Loucy (cell line): ENCODE measurements at regions not wholly inside any gene's neighbourhood (a gene's known extent, or its start where the extent isn't known, plus 50 kb on each side); places are given as distances from the start of the nearest gene placed in this dataset.
"Not testable (repeated sequence)": the region's sequence is repeated elsewhere in the genome, so short reads cannot be mapped to it uniquely, and the experiment has no call there.

Experiments
- H2AFZ ChIP-seq: fragments of 200-600 bp; sonication (generic); 2 replicates; pipeline ENCODE4 v1.6.0; 2016; ENCODE audit warnings: antibody characterized with exemption, mild to moderate bottlenecking, low read length, moderate library complexity
- H3F3A ChIP-seq: fragments of 200-600 bp; 2 replicates; pipeline ENCODE4 v1.6.0; 2016; ENCODE audit warnings: antibody characterized with exemption, low read depth, mild to moderate bottlenecking
- H3K27me3 ChIP-seq: fragments of 200-600 bp; sonication (generic); 2 replicates; pipeline ENCODE4 v1.6.1; 2014; ENCODE audit warnings: low read length, mild to moderate bottlenecking; ENCODE audit not compliant: insufficient read depth, poor library complexity, severe bottlenecking
- H3K36me3 ChIP-seq: fragments of 200-600 bp; sonication (generic); 2 replicates; pipeline ENCODE4 v1.6.1; 2016; ENCODE audit warnings: low read length; ENCODE audit not compliant: insufficient read depth
- H3K4me1 ChIP-seq: fragments of 200-600 bp; sonication (generic); 2 replicates; pipeline ENCODE4 v1.5.1; 2014; ENCODE audit warnings: low read length, mild to moderate bottlenecking; ENCODE audit not compliant: insufficient read depth, poor library complexity, severe bottlenecking
- H3K4me2 ChIP-seq: fragments of 200-600 bp; sonication (generic); 2 replicates; pipeline ENCODE4 v1.6.0; 2014; ENCODE audit warnings: antibody characterized with exemption, low read length, low read depth, mild to moderate bottlenecking; ENCODE audit not compliant: poor library complexity, severe bottlenecking
- H3K4me3 ChIP-seq: fragments of 200-600 bp; sonication (generic); 2 replicates; pipeline ENCODE4 v1.5.1; 2014; ENCODE audit warnings: low read length, mild to moderate bottlenecking, mixed read lengths; ENCODE audit not compliant: poor library complexity, severe bottlenecking
- H3K79me2 ChIP-seq: fragments of 200-600 bp; sonication (generic); 2 replicates; pipeline ENCODE4 v1.6.1; 2014; ENCODE audit warnings: low read length; ENCODE audit not compliant: insufficient read depth
- H3K9ac ChIP-seq: fragments of 200-600 bp; sonication (generic); 2 replicates; pipeline ENCODE4 v1.6.0; 2014; ENCODE audit warnings: mild to moderate bottlenecking, low read depth, low read length, moderate library complexity; ENCODE audit not compliant: poor library complexity, severe bottlenecking
- H3K9me2 ChIP-seq: fragments of 200-600 bp; sonication (generic); replicated peaks from 2 replicates; pipeline ENCODE4 v1.6.1; 2016; ENCODE audit warnings: low read depth, low read length, mixed read lengths
- H3K9me3 ChIP-seq: fragments of 200-600 bp; sonication (generic); 2 replicates; pipeline ENCODE4 v1.6.1; 2014; ENCODE audit warnings: mild to moderate bottlenecking, antibody characterized with exemption, low read length, low read depth; ENCODE audit not compliant: insufficient read depth
- H4K20me1 ChIP-seq: fragments of 200-600 bp; sonication (generic); 2 replicates; pipeline ENCODE4 v1.6.0; 2014; ENCODE audit warnings: antibody characterized with exemption, low read length, mild to moderate bottlenecking; ENCODE audit not compliant: insufficient read depth, poor library complexity, severe bottlenecking
- EZH2phosphoT487 ChIP-seq: fragments of 200-600 bp; IDR thresholded peaks from 2 replicates; pipeline ENCODE4 v1.6.1; 2018; ENCODE audit warnings: antibody characterized with exemption, mild to moderate bottlenecking, moderate library complexity, borderline replicate concordance
- TF ChIP-seq, protein P1 (sequence below): fragments of 200-600 bp; sonication (generic); conservative IDR thresholded peaks from 2 replicates; pipeline ENCODE4 v1.5.1; 2014; ENCODE audit warnings: mild to moderate bottlenecking, antibody characterized with exemption, low read length

GRCh38 chr11:60609632-60610031, 89.8 kb upstream of the MS4A8 start:
- TF ChIP-seq, protein P1, sequence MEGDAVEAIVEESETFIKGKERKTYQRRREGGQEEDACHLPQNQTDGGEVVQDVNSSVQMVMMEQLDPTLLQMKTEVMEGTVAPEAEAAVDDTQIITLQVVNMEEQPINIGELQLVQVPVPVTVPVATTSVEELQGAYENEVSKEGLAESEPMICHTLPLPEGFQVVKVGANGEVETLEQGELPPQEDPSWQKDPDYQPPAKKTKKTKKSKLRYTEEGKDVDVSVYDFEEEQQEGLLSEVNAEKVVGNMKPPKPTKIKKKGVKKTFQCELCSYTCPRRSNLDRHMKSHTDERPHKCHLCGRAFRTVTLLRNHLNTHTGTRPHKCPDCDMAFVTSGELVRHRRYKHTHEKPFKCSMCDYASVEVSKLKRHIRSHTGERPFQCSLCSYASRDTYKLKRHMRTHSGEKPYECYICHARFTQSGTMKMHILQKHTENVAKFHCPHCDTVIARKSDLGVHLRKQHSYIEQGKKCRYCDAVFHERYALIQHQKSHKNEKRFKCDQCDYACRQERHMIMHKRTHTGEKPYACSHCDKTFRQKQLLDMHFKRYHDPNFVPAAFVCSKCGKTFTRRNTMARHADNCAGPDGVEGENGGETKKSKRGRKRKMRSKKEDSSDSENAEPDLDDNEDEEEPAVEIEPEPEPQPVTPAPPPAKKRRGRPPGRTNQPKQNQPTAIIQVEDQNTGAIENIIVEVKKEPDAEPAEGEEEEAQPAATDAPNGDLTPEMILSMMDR, result no peak
- no peak for TF ChIP-seq EZH2phosphoT487
- Histone ChIP-seq H4K20me1 (no peaks in the 10 kb centered on the region), H3K4me1 (no peaks in the 10 kb centered on the region), H3F3A (no peaks in the 10 kb centered on the region), H3K4me3 (no peak overlapping the region), H2AFZ (no peak overlapping the region), H3K9me3 (no peaks in the 10 kb centered on the region), H3K9ac (no peak overlapping the region), H3K36me3 (no peaks in the 10 kb centered on the region), H3K27me3 (no peaks in the 10 kb centered on the region), H3K9me2 (no peaks in the 10 kb centered on the region), H3K79me2 (no peaks in the 10 kb centered on the region), H3K4me2 (no peak overlapping the region)

DNA sequence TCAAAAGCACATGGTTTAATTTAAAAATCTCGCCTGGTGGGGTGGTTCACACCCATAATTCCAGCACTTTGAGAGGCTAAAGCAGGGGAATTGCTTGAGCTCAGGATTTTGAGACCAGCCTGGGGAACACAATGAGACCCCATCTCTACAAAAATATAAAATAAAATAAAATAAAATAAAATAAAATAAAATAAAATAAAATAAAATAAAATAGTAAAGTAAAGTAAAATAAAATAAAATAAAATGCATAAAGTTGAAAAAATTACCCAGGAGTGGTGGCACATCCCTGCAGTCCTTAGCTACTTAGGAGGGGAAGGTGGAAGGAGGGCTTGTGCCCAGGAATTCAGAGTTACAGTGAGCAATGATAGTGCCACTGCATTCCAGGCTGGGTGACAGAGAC, 88.7 kb upstream of the MS4A8 start:
- Histone ChIP-seq H3K79me2 (no peaks in the 10 kb centered on the region), H3K4me1 (no peaks in the 10 kb centered on the region), H3K4me2 (no peak overlapping the region), H3K36me3 (no peaks in the 10 kb centered on the region), H4K20me1 (no peaks in the 10 kb centered on the region), H3K4me3 (no peak overlapping the region), H3K27me3 (no peaks in the 10 kb centered on the region), H3K9me2 (no peaks in the 10 kb centered on the region), H3K9me3 (no peaks in the 10 kb centered on the region), H2AFZ (no peak overlapping the region), H3F3A (no peaks in the 10 kb centered on the region), H3K9ac (no peak overlapping the region)
- TF ChIP-seq, protein P1, result no peak

DNA sequence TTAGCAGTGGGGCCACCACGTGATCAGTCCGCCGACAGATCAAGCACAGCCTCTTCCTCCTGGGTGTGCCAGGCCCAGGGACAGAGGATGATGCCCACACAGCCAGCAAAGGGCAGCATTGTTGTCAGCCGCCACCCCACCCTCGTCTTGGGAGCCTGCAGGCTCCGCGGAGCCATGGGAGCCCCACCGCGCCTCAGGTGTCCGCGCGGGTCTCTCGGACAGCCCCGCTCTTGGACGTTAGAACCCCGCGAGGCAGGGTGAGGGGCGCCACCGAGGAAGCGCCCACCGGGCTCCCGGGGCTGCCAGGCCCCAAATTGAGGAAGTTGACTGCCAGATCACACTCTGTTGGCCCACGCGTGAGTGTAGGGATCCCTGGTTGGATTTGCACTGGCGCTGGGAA, 83.9 kb upstream of the MS4A8 start:
- H3K36me3 ChIP-seq, result no peaks in the 10 kb centered on the region
- H3K9ac ChIP-seq, result no peak overlapping the region
- no peak for TF ChIP-seq EZH2phosphoT487
- TF ChIP-seq, protein P1, result no peak
- no peaks in the 10 kb centered on the region for H3K27me3 ChIP-seq
- no peaks in the 10 kb centered on the region for H3K9me2 ChIP-seq
- H2AFZ ChIP-seq, result no peak overlapping the region
- no peaks in the 10 kb centered on the region for H3K79me2 ChIP-seq
- no peaks in the 10 kb centered on the region for H3K4me1 ChIP-seq
- H3K9me3 ChIP-seq, result no peaks in the 10 kb centered on the region
- H3K4me3 ChIP-seq, result no peak overlapping the region
- H4K20me1 ChIP-seq, result no peaks in the 10 kb centered on the region
- no peak overlapping the region for H3K4me2 ChIP-seq
- no peaks in the 10 kb centered on the region for H3F3A ChIP-seq

DNA sequence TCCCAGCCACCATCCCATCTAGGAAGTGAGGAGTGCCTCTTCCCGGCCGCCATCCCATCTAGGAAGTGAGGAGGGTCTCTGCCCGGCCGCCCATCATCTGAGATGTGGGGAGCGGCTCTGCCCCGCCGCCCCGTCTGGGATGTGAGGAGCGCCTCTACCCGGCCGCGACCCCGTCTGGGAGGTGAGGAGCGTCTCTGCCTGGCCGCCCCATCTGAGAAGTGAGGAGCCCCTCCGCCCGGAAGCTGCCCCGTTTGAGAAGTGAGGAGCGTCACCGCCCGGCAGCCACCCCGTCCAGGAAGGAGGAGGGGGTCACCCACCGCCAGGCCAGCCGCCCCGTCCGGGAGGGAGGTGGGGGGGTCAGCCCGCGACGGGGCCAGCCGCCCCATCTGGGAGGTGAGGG, 77.5 kb upstream of the MS4A8 start:
- H3K4me3 ChIP-seq, H3K4me1 ChIP-seq, H3K27me3 ChIP-seq, H3K9me3 ChIP-seq, H4K20me1 ChIP-seq, H3K9ac ChIP-seq, H3K9me2 ChIP-seq, H3K4me2 ChIP-seq, H3K36me3 ChIP-seq, H2AFZ ChIP-seq, H3K79me2 ChIP-seq, H3F3A ChIP-seq: not testable (repeated sequence)

- not testable (repeated sequence) for H3K4me2 ChIP-seq, H3K4me3 ChIP-seq, H3F3A ChIP-seq, H3K4me1 ChIP-seq, H3K9me3 ChIP-seq, H3K9ac ChIP-seq, H3K36me3 ChIP-seq, H3K27me3 ChIP-seq, H4K20me1 ChIP-seq, H2AFZ ChIP-seq, H3K79me2 ChIP-seq, H3K9me2 ChIP-seq
Measured at GRCh38 chr11:60622776-60623175, 76.6 kb upstream of the MS4A8 start.
